SH-SY5Y (cell line): ENCODE measurements at regions not wholly inside any gene's neighbourhood (a gene's known extent, or its start where the extent isn't known, plus 50 kb on each side); places are given as distances from the start of the nearest gene placed in this dataset.

Source experiments
- GATA2 ChIP-seq: IDR thresholded peaks from 2 replicates; pipeline ENCODE4 v1.6.1; 2011; ENCODE audit warnings: mild to moderate bottlenecking, low read depth, low read length
- GATA3 ChIP-seq: IDR thresholded peaks from 2 replicates; pipeline ENCODE4 v1.6.1; 2011; ENCODE audit warnings: low read depth, mild to moderate bottlenecking, low read length, moderate library complexity

DNA sequence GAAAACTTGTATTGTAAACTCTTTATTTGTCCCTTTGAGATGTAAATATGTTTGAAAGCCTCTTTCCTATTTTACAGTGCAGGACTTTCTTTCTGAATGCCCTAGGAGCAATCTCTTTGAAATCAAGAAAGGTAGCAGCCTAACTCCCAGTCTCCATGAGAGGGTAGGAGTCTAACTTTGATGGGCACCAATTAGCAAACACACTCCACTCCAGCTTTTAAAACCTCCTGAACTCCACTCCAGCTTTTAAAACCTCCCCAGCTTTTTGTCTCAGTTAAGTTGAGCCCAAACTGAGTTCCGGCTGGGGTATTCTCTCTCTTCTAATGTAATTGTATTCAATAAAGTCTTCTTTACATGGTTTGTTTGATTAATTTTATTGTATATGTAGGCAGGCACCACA lies 493.7 kb upstream of the CDH7 start:
- TF ChIP-seq GATA2 = no peak
- no peak for TF ChIP-seq GATA3
